D721Med (cell line): ENCODE measurements at regions not wholly inside any gene's neighbourhood (a gene's known extent, or its start where the extent isn't known, plus 50 kb on each side); places are given as distances from the start of the nearest gene placed in this dataset.

Source experiments
- DNase-seq: peaks from one replicate; pipeline ENCODE4 v3.0.0; 2011; ENCODE audit warnings: low spot score; ENCODE audit not compliant: insufficient read length
- FAIRE-seq: peaks from 2 replicates; lab custom pipeline; 2011; peaks lifted over from hg19 to GRCh38; lab: Jason Lieb, UNC
- TF ChIP-seq, protein P1 (sequence below): IDR thresholded peaks from 2 replicates; pipeline ENCODE4 v1.5.1; 2012; ENCODE audit warnings: mild to moderate bottlenecking, control low read depth; ENCODE audit not compliant: insufficient read depth; ENCODE audit errors: missing control alignments

DNA sequence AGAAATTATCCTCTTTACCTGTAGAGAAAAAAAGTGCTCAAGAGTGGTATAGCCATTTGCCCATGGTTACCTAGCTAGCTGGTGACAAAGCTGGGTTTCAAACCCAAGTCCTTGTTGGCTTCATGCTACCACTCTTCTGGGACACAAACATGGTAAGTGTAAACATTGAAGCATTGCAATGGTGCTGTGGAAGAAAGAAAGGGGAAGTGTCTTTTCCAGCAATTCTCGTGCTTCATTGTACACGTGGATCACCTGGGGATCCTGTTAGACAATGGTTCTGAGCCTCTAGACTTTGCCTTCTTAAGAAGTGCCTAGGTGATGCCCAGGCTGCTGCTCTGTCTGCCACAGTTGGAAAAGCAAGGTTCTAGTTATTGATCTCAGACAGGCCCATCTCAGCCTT is 134.8 kb upstream of the CTNNB1 start:
- no peak for FAIRE-seq
- no peak for DNase-seq
- TF ChIP-seq, protein P1, sequence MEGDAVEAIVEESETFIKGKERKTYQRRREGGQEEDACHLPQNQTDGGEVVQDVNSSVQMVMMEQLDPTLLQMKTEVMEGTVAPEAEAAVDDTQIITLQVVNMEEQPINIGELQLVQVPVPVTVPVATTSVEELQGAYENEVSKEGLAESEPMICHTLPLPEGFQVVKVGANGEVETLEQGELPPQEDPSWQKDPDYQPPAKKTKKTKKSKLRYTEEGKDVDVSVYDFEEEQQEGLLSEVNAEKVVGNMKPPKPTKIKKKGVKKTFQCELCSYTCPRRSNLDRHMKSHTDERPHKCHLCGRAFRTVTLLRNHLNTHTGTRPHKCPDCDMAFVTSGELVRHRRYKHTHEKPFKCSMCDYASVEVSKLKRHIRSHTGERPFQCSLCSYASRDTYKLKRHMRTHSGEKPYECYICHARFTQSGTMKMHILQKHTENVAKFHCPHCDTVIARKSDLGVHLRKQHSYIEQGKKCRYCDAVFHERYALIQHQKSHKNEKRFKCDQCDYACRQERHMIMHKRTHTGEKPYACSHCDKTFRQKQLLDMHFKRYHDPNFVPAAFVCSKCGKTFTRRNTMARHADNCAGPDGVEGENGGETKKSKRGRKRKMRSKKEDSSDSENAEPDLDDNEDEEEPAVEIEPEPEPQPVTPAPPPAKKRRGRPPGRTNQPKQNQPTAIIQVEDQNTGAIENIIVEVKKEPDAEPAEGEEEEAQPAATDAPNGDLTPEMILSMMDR, result no peak

DNA sequence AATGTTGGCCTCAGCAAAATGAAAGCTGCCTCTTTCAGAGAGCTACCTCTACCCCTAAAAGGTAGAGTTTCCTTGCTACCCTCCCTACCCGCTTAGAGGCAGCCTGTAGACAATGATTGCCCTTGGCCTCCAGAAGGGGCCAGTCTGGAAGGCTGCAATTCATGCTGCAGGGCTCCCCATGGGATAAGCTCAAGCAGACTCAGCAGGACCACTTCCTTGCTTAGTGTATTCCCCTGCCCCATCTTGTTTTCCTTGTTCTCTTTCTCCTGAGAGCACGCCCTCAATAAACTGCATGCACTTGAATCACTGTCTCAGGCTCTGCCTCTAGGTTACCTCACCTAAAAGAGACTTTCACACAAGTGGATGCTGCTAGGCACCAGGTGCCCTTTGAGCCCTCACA is 134.0 kb upstream of the CTNNB1 start:
- FAIRE-seq (no peak), DNase-seq (no peak)
- TF ChIP-seq, protein P1, result no peak

DNA sequence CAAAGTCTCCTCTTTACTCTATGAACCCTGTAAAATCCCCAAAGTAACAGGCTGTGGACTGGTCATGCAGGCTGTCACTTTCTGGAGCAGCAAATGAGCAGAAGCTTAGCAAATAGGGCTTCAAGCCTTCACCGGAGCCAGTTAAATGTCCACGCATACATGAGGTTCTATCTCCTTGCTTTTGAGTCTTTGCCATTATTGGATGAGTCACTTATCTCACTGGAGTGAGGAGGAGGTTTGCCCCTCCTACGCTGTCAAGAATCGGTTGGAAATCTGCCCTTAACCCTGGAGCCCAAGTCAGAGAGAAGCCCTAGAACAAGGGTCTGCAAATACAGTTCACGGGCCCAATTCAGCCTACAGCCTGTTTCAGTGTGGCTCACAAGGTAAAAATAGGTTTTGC is 126.1 kb upstream of the CTNNB1 start:
- DNase-seq (no peak), FAIRE-seq (no peak)
- TF ChIP-seq, protein P1, result no peak

DNA sequence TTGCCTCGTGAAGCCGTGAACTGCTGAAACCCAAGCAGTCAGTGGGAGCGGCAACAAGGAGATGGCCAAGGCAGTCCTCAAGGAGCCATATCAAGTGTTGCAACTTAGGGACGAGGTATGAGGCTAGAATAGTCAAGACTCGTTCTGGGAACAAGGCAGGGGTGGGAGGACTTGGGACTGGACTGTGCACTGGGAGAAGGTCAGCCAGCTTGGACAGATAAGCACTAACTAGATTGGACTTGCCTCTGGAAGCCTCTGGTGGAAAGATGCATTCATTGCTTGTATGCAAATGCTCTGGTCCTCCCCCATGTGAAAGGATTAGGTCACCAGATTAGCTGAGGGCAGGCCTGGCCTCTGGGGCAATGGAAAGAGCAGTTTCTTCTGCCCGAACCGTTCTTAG is 123.3 kb upstream of the CTNNB1 start:
- FAIRE-seq (no peak), DNase-seq (no peak)
- TF ChIP-seq, protein P1, result no peak

DNA sequence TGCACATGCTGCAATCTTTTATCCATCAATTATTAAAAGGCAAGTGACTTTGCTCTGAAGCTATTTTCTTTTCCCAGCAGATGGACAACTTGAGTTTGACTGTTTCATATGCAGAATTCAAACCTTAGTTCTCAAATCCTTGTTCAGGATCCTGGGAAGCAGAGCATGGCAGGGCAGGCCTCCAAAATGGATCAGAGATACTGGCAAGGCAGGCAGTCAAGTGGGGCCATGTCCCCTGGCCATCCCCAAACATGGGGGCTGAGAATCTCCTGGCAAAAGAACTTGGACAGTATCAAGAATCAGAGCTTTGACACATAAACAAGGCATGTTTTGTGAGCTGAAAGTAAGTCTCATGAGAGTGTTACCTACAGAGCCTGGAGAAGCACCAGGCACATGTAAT is 122.9 kb upstream of the CTNNB1 start:
- FAIRE-seq (no peak), DNase-seq (no peak)

DNA sequence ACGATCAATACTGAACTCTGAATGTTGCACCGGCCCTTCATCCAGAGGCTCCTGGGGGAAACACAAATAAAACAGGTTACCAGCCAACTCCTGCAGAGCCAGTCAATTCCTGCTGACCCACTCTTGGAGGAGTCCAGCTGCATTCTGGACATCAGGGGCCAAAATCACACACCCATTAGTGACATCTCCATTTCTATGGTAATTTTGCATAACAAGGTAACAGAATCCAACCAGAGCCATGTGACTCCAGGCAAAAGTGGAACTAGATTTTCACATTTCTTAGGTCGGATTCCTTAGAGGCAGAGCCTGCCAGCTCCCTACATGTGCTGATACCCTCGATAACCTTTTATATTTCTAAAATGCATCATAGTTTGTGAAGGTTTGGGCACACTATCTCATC is 119.2 kb upstream of the CTNNB1 start:
- DNase-seq (no peak), FAIRE-seq (no peak)
- TF ChIP-seq, protein P1, result no peak

More for the DNA sequence above, 122.9 kb upstream of the CTNNB1 start:
- TF ChIP-seq, protein P1, result no peak

DNA sequence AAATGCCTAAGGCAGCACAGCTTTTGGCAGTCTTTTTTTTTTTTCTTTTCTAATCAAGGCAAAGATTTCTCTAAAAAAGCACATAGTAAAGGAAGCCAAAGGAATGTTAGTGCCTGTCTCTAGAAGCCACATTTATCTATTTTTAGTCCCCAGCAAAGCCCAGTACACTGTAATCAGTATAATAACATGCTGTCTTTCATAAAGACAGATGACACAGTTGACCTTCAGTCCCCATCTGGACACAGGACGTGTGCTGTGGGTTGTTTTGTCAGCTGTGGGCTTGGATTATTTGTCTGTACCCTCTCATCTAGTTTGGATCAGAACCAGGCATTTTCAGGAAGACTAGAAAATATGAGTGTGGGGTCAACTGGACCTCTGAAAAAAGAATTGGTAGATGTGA is 110.4 kb upstream of the CTNNB1 start:
- DNase-seq, result no peak
- TF ChIP-seq, protein P1, result no peak
- no peak for FAIRE-seq
